Adrenal gland (tissue), 5 donors: ENCODE measurements at regions not wholly inside any gene's neighbourhood (a gene's known extent, or its start where the extent isn't known, plus 50 kb on each side); places are given as distances from the start of the nearest gene placed in this dataset.

Experiments used
- POLR2A ChIP-seq, 2 donors: fragments of 450-650 bp; IDR thresholded peaks; one replicate each; pipeline ENCODE4 v1.6.1; 2017; ENCODE audit warnings: antibody characterized with exemption in 2 of 2, mild to moderate bottlenecking in 2 of 2, moderate library complexity in 1 of 2
- TF ChIP-seq, protein P1 (sequence below), 6 experiments: fragments of 450-650 bp in 4 of 6; fragments of 200-600 bp in 2 of 6; sonication (generic) in 1 of 6; IDR thresholded peaks; 1 replicate in 5 of 6; 2 replicates in 1 of 6; pipeline versions ENCODE4 v1.5.1 to v1.8.0; 2016 to 2021; ENCODE audit warnings: antibody characterized with exemption in 6 of 6, mild to moderate bottlenecking in 2 of 6, moderate library complexity in 1 of 6
- donor health status: DM: no; HTN: no; CAD: no.

DNA sequence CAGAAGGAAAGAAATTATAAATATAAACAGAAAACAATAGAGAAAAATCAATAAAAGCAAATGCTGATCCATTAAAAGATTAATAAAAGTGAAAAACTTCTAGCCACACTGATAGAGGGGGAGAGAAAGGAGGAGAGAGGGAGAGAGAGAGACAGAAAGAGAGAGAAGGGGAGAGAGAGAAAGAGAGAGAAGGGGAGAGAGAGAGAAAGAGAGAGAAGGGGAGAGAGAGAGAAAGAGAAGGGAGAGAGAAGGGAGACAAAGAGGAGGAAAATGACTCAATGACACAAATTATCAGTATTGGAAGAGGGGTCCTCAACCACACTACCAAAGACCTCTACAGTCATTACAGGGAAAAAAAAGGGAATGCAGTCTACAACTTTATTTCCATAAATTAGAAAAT lies 94.4 kb upstream of the VIPR2 start:
- TF ChIP-seq, protein P1, sequence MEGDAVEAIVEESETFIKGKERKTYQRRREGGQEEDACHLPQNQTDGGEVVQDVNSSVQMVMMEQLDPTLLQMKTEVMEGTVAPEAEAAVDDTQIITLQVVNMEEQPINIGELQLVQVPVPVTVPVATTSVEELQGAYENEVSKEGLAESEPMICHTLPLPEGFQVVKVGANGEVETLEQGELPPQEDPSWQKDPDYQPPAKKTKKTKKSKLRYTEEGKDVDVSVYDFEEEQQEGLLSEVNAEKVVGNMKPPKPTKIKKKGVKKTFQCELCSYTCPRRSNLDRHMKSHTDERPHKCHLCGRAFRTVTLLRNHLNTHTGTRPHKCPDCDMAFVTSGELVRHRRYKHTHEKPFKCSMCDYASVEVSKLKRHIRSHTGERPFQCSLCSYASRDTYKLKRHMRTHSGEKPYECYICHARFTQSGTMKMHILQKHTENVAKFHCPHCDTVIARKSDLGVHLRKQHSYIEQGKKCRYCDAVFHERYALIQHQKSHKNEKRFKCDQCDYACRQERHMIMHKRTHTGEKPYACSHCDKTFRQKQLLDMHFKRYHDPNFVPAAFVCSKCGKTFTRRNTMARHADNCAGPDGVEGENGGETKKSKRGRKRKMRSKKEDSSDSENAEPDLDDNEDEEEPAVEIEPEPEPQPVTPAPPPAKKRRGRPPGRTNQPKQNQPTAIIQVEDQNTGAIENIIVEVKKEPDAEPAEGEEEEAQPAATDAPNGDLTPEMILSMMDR (IDR thresholded peaks at IDR 0.05) = no peak
- no peak for TF ChIP-seq POLR2A (IDR thresholded peaks at IDR 0.05)
